ENCODE measurements at regions not wholly inside any gene's neighbourhood (a gene's known extent, or its start where the extent isn't known, plus 50 kb on each side); places are given as distances from the start of the nearest gene placed in this dataset.
"Not testable (repeated sequence)": the region's sequence is repeated elsewhere in the genome, so short reads cannot be mapped to it uniquely, and the experiment has no call there.

- DNase-seq, result no peak
These were observed 458.6 kb upstream of the ATXN8OS start for GRCh38 chr13:69649063-69649392.

- DNase-seq, result no peak
These were observed 459.1 kb upstream of the ATXN8OS start for GRCh38 chr13:69648340-69649062.

GRCh38 chr13:69644447-69644846 lies 463.2 kb upstream of the ATXN8OS start:
- DNase-seq, result no peak

GRCh38 chr13:69641773-69642172 lies 465.9 kb upstream of the ATXN8OS start:
- DNase-seq, result no peak

GRCh38 chr13:69633044-69633443 lies 474.6 kb upstream of the ATXN8OS start:
- no peak for DNase-seq

- DNase-seq, result no peak
These were observed 483.7 kb upstream of the ATXN8OS start for GRCh38 chr13:69623973-69624372.

GRCh38 chr13:69619651-69620050 lies 488.0 kb upstream of the ATXN8OS start:
- no peak for DNase-seq

- no peak for DNase-seq
These were observed 488.8 kb upstream of the ATXN8OS start for GRCh38 chr13:69618838-69619237.

GRCh38 chr13:69618393-69618792 lies 489.2 kb upstream of the ATXN8OS start:
- no peak for DNase-seq

- no peak for DNase-seq
These were observed 490.0 kb upstream of the ATXN8OS start for GRCh38 chr13:69617587-69617986.

GRCh38 chr13:69616396-69616795 lies 491.2 kb upstream of the ATXN8OS start:
- no peak for DNase-seq

GRCh38 chr13:69615055-69615454 lies 492.6 kb upstream of the ATXN8OS start:
- not testable (repeated sequence) for DNase-seq

GRCh38 chr13:69604698-69605097 lies 502.9 kb upstream of the ATXN8OS start:
- no peak for DNase-seq

- DNase-seq, result no peak
These were observed 504.3 kb upstream of the ATXN8OS start for GRCh38 chr13:69603144-69603853.

GRCh38 chr13:69601661-69602060 lies 506.0 kb upstream of the ATXN8OS start:
- no peak for DNase-seq

- DNase-seq, result no peak
These were observed 506.8 kb upstream of the ATXN8OS start for GRCh38 chr13:69600811-69601210.

GRCh38 chr13:69597088-69597487 lies 510.5 kb upstream of the ATXN8OS start:
- no peak for DNase-seq

- no peak for DNase-seq
These were observed 512.4 kb upstream of the ATXN8OS start for GRCh38 chr13:69595181-69595580.

GRCh38 chr13:69591437-69591836 lies 516.2 kb upstream of the ATXN8OS start:
- DNase-seq, result no peak

GRCh38 chr13:69589531-69590235 lies 517.9 kb upstream of the ATXN8OS start:
- DNase-seq, result no peak

- DNase-seq, result peak; percentile 15 to 25
These were observed 522.0 kb upstream of the ATXN8OS start for GRCh38 chr13:69585656-69586055.

GRCh38 chr13:69580255-69580654 lies 527.4 kb upstream of the ATXN8OS start:
- no peak for DNase-seq

GRCh38 chr13:69579351-69579750 lies 528.3 kb upstream of the ATXN8OS start:
- peak; percentile 46 to 47 for DNase-seq
